Retina (tissue), 1 donor: ENCODE measurements at regions not wholly inside any gene's neighbourhood (a gene's known extent, or its start where the extent isn't known, plus 50 kb on each side); places are given as distances from the start of the nearest gene placed in this dataset.

Experiments used
- DNase-seq: peaks from one replicate; pipeline ENCODE4 v3.0.0-alpha.2; 2016

GRCh38 chr18:78642296-78642951, 337.2 kb upstream of the SALL3 start:
- peak; percentile 77 for DNase-seq

DNA sequence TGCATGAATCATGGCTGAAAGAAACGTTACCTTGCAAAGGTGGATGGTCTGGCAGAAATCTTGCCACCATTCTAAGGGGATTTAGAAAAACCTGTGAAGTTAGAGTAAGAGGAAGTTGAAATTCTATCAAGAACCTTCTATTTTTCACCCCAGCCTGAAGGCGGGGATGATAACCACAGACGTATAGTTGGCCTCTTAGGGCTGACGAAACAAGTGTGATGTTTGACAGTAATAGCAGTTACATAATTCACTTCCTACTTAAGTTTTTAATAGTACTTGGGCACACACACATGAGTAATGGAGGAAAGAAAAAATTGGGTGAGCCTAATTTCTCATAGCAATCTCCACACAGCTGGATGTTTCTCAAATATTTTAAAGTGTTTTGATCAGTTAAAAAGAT, 336.6 kb upstream of the SALL3 start:
- no peak for DNase-seq

GRCh38 chr18:78643981-78644380, 335.6 kb upstream of the SALL3 start:
- DNase-seq, result no peak

- DNase-seq, result no peak
These were observed 334.4 kb upstream of the SALL3 start for GRCh38 chr18:78645216-78645615.

DNA sequence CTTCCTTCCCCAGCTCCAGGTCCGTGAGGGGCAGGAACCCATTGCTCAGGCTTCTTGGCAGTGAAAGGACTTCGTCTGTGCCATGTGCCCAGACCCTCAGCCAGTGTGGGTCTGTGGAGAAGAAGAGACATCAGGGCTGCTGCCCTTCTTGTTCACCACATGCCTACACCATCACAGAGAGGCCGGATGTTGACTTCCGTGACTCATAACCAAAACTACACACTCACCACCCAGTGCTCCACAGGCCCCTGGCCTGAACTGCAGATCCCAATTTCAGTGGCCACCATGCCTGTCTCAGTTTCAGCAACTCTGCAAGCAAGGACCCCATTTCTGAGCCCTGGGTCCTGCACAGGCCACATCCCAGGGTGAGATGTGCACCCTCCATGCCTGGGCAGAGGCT, 332.6 kb upstream of the SALL3 start:
- DNase-seq, result no peak

DNA sequence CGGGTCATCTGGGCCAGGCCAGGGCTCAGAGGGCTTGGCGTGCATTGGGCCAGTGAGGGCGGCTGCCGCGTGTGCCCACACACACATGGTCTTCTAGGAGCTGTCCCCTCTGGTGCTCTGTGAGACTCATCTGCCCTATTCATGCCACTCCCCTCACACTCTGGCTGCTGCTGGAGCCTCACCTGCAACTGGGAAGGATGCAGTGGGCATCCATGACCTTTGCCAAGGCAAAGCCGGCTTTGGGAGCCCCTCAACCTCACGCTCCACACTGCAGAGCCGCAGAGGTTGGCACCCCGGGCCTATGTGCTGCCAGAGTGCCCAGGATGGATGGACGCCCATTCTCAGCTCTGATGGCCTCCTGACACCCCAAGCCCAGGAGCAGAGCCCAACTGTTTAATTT, 330.2 kb upstream of the SALL3 start:
- no peak for DNase-seq

GRCh38 chr18:78650926-78651325, 328.7 kb upstream of the SALL3 start:
- no peak for DNase-seq

DNA sequence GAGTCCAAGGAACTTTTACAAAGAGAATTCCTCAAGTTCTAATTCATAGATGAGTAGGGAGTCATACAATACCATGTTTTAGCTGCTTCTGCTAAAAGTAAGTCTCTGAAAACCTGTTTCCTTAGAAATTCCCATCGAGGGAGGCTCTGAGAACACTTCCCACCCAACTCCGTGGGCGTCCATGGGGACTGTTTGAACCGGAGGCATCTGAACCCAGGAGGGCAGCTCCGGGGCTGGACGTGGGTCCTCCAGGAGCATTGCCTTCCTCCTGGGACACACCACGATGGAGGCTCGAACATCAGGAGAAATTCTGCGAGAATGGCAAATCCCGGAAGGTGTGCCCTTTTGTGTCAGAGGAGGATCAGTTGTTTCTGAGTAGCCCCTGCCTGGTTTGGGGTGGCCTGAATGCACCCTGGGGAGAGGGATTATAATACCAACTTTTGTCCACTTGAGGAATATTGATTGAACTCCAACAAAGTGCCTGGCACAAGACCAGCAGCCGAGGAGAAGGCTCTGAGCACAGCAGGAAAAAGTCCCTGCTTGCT, 327.5 kb upstream of the SALL3 start:
- no peak for DNase-seq

GRCh38 chr18:78655921-78656320, 323.7 kb upstream of the SALL3 start:
- no peak for DNase-seq

- no peak for DNase-seq
These were observed 323.2 kb upstream of the SALL3 start for GRCh38 chr18:78656346-78656925.

DNA sequence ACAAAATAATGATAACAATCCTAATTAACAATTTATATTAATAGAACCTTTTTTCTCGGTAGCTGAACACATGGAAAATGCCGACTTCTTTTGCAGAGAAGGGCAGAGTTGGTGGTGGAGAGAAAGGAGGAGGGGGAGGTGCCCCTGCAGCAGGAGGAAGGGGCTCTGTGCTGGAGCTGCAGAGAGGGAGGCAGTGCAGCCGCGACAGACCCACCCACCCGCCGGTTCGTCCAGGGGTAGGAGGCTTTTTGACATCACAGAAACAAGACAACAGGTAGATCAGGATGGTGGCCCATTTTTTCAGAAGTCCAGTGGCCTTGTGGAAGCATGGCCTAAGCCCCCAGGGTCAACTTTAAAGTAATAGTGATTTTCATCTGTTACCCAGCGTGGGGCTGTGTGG, 321.1 kb upstream of the SALL3 start:
- no peak for DNase-seq

DNA sequence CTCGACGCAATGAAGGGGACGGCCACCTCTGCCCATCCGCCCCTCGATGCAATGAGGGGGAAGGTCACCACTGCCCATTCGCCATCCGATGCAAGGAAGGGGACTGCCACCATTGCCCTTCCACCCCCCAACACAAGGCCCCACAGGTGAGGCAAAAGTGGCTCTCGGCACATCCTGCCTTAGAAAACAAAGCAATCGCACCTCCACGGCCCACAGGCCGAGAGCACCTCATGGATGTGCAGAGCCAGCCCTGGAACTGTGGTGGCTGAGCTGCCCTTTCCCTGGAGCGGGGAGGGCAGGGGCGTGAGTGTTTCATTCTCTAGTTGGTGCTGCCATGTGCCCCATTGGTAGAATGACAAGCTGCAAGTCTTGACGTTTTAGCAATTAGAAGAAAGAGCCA, 320.6 kb upstream of the SALL3 start:
- no peak for DNase-seq

GRCh38 chr18:78659748-78660147, 319.9 kb upstream of the SALL3 start:
- DNase-seq, result peak; percentile 67

- no peak for DNase-seq
These were observed 319.3 kb upstream of the SALL3 start for GRCh38 chr18:78660311-78660710.

- no peak for DNase-seq
These were observed 318.3 kb upstream of the SALL3 start for GRCh38 chr18:78661316-78661715.

- no peak for DNase-seq
These were observed 316.7 kb upstream of the SALL3 start for GRCh38 chr18:78662879-78663278.

GRCh38 chr18:78664048-78664447, 315.6 kb upstream of the SALL3 start:
- DNase-seq, result no peak

GRCh38 chr18:78664848-78665247, 314.8 kb upstream of the SALL3 start:
- no peak for DNase-seq

- DNase-seq, result no peak
These were observed 314.0 kb upstream of the SALL3 start for GRCh38 chr18:78665644-78666043.

DNA sequence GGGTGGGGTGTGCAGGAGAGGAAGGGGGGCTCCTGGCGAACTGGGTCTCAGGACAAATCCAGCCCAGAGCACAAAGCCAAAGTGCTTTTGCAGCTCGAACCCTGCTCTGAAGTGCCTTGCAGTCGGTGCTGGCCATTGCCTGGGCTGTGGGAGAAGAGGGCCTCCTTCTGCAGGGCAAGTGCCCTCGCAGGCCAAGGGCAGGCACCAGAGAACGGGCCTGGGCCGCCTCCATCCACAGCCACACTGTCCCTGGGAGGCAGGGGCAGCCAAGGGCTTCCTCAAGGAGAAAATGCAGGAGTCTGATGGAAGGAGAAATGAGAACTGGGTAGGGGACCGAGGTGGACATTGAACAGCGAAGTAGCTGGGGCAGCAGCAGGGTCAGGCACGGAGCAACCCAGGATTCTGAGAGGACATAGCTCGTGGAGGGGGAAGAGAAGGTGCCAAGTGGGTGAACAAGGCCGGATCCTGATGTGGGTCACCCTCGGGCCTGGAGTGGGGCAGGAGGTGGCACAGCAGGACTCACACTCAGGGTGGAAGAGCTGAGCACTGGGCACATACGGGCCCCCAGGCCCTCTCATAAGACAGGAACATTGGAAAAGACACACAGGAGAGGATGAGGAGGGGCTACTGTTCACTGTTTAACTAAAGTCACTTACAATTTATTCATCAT, 312.8 kb upstream of the SALL3 start:
- no peak for DNase-seq

GRCh38 chr18:78670778-78671391, 308.7 kb upstream of the SALL3 start:
- DNase-seq, result no peak

GRCh38 chr18:78671551-78671950, 308.1 kb upstream of the SALL3 start:
- no peak for DNase-seq

DNA sequence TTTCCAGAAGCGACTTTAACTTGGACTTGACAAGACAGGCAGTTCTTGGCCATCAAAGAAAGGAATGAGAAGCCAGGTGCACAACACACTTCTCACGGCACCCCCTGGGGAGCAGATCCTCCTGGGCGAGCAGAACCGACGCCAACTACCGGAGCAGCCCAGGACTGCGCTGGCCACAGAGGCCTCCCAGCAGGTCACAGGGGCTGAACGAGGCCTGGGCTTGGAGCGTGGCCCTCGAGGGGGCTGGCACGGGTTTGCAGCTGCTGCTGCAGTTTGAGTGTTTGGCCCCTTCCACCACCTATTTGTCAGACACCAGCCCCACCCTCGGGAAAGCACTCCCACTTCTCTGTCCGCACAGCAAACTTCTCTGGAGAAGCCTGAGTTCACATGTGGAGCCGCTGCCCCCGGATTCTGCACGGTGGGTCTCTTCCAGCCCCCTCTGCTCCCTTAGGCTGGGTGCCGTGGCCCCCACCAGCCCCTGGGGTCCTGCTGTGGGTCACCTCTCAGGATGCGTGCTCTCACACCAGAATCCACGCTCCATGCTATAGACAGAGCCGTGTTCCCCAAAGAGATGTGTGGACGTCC, 306.7 kb upstream of the SALL3 start:
- no peak for DNase-seq
